Testis (tissue), 2 donors: ENCODE measurements at regions not wholly inside any gene's neighbourhood (a gene's known extent, or its start where the extent isn't known, plus 50 kb on each side); places are given as distances from the start of the nearest gene placed in this dataset.

Experiments
- DNase-seq: peaks from one replicate; pipeline ENCODE4 v3.0.0-alpha.2; 2019
- H3K27ac ChIP-seq, 2 donors: fragments of 200-600 bp; sonication (generic); one replicate each; pipeline ENCODE4 v1.5.1; 2019
- H3K27me3 ChIP-seq: fragments of 200-600 bp; sonication (generic); one replicate; pipeline ENCODE4 v1.5.1; 2019
- H3K36me3 ChIP-seq: fragments of 200-600 bp; sonication (generic); one replicate; pipeline ENCODE4 v1.5.1; 2017; ENCODE audit warnings: low read depth; ENCODE audit errors: missing control alignments
- H3K4me1 ChIP-seq: fragments of 200-600 bp; sonication (generic); one replicate; pipeline ENCODE4 v1.5.1; 2019
- H3K4me3 ChIP-seq, 2 donors: fragments of 200-600 bp; sonication (generic); one replicate each; pipeline ENCODE4 v1.5.1; 2017 to 2019
- H3K9me3 ChIP-seq: fragments of 200-600 bp; sonication (generic); one replicate; pipeline ENCODE4 v1.5.1; 2017
- POLR2A ChIP-seq: fragments of 450-650 bp; IDR thresholded peaks from one replicate; pipeline ENCODE4 v1.6.1; 2017; ENCODE audit warnings: antibody characterized with exemption, mild to moderate bottlenecking, moderate library complexity
- WGBS, 2 donors: methylation state at CpG; one replicate each; pipeline ENCODE4 v1.1.5; 2018; 5-methylcytosine and 5-hydroxymethylcytosine counted together
- intact Hi-C: fragments of 100-400 bp; cut with DNase I; formaldehyde crosslinking; loops from one replicate; pipeline ENCODE4 v1.15.1; 2023; ENCODE audit warnings: low total_unique reads
- TF ChIP-seq, protein P1 (sequence below), 3 experiments: fragments of 450-650 bp in 2 of 3; fragments of 200-600 bp in 1 of 3; sonication (generic) in 1 of 3; IDR thresholded peaks; one replicate each; pipeline ENCODE4 v1.5.1; 2016 to 2019; ENCODE audit warnings: antibody characterized with exemption in 3 of 3, mild to moderate bottlenecking in 2 of 3, moderate library complexity in 1 of 3

DNA sequence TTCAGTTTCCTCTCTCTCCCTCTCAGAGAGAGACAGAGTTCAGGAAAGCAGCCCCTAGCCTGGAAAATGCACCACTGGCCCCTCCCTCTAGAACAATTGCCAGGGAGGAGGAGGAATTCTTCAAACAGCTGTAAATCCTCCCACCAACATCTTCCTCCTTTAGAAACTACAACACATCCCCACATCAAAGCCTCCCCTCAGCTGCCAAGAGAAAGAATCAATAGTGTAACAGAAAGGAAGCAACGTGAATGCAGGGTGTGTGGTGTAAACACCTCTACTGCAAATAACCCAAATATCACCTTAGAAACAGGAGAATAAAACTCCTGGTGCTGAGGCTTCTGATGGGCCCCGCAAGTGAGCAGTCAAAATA is 249.9 kb upstream of the GATB start:
- WGBS, 2 donors, result 49 to 56% methylated on average over 2 of the region's 2 CpGs
- H3K4me1 ChIP-seq, result no peaks in the 10 kb centered on the region
- no peaks in the 10 kb centered on the region for H3K27me3 ChIP-seq
- DNase-seq, result no peak
- H3K4me3 ChIP-seq, result no peak overlapping the region
- TF ChIP-seq POLR2A, result no peak
- TF ChIP-seq, protein P1, sequence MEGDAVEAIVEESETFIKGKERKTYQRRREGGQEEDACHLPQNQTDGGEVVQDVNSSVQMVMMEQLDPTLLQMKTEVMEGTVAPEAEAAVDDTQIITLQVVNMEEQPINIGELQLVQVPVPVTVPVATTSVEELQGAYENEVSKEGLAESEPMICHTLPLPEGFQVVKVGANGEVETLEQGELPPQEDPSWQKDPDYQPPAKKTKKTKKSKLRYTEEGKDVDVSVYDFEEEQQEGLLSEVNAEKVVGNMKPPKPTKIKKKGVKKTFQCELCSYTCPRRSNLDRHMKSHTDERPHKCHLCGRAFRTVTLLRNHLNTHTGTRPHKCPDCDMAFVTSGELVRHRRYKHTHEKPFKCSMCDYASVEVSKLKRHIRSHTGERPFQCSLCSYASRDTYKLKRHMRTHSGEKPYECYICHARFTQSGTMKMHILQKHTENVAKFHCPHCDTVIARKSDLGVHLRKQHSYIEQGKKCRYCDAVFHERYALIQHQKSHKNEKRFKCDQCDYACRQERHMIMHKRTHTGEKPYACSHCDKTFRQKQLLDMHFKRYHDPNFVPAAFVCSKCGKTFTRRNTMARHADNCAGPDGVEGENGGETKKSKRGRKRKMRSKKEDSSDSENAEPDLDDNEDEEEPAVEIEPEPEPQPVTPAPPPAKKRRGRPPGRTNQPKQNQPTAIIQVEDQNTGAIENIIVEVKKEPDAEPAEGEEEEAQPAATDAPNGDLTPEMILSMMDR (IDR thresholded peaks at IDR 0.05), result no peak
- intact Hi-C loops, result no loop called here
- H3K36me3 ChIP-seq, result no peaks in the 10 kb centered on the region
- H3K27ac ChIP-seq, result no peak overlapping the region
- no peaks in the 10 kb centered on the region for H3K9me3 ChIP-seq

DNA sequence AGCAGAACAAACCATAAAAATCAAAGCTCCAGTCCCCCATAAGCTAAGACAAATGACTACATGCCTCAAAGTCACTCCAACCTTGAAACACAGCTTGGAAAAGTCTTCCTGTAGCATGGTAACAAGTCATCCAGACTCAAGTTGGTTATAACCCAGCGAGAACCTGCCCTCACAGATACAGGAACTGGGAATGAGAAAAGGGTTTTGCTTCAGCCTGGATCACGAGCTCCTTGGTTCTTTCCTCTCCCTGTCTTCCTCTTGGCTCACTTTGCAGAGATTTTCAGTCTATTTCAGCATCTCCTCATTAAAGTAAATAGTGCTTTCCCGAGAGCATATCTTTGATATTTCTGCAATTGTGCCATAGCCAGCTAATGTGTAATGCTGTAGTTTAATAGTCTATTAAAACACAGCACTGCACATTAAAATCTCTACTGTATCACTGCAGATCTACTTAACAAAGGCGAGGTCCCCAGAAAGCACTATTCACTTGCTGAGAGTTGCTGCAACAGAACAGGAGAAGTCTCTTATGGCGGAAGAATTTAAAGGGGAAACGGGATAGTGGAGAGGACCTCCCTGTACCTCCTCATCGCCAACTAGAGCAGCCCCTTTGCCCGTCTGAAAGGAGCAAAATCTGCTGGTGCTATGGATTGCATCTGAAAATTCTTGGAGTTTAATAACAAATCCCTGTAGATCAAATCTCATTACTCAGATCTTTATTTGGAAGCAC is 249.3 kb upstream of the GATB start:
- H3K4me1 ChIP-seq, result no peaks in the 10 kb centered on the region
- H3K9me3 ChIP-seq, result no peaks in the 10 kb centered on the region
- no peak for DNase-seq
- no peaks in the 10 kb centered on the region for H3K27me3 ChIP-seq
- no peak overlapping the region for H3K27ac ChIP-seq
- TF ChIP-seq POLR2A, result no peak
- TF ChIP-seq, protein P1 (IDR thresholded peaks at IDR 0.05), result no peak
- H3K4me3 ChIP-seq, result no peak overlapping the region
- intact Hi-C loops, result no loop called here
- H3K36me3 ChIP-seq, result no peaks in the 10 kb centered on the region
- WGBS, 2 donors, result 43 to 44% methylated on average over 8 of the region's 8 CpGs

DNA sequence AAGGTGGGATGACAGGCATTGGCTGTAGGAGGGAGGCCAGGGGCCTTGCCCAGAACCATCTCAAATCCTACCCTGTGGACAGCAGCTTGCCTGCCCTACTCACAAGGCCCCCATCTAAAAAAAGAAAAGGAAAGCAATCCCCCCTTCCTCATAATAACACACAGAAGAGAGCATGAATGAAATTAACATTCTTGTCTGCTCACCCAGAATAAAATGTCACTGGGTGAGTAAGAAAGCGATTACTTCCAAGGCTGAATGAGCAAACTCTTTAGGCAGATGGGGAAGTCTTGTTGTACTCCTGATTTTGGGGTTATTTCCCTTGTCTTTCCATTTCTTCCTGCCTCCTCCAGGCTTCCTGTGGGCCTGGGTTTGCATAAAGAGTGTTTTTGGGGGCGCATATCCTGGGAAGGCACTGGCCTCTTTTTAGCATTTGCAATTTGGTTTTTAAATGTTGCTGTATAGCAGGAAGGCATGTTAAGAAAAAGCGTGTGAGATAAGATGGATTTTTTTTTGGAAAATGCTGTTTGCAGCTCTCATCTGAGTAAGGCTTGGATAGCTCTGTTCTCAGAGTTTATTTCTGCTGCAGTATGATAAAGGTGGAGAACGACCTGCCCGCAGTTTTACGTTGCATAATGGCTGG is 248.3 kb upstream of the GATB start:
- Histone ChIP-seq H3K4me3 (no peak overlapping the region), H3K9me3 (no peaks in the 10 kb centered on the region), H3K36me3 (no peaks in the 10 kb centered on the region), H3K27me3 (no peaks in the 10 kb centered on the region), H3K27ac (no peak overlapping the region), H3K4me1 (no peaks in the 10 kb centered on the region)
- intact Hi-C loops, result no loop called here
- no peak for DNase-seq
- 71 to 72% methylated on average over 6 of the region's 6 CpGs for WGBS, 2 donors
- TF ChIP-seq, protein P1 (IDR thresholded peaks at IDR 0.05), result no peak
- TF ChIP-seq POLR2A, result no peak

DNA sequence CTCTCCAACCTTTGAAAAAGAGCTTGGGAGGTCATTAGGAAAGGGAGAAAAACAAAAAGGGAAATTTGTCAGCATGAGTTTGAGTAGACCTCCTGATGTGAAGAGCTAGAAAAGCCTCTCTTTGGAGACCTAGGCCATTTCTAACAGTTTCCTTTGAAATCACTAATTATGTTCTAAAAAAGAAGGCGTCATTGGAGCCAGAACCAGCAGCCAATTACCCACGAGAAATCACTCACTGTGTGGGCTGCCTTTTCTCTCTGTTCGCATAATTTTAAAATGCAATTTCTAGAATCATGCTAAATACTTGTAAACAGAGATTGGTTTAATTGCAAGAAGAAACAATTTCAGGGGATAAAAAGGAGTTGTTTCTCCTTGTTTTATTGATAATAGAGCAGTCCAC is 246.3 kb upstream of the GATB start:
- no peaks in the 10 kb centered on the region for H3K36me3 ChIP-seq
- H3K9me3 ChIP-seq, result no peaks in the 10 kb centered on the region
- H3K4me3 ChIP-seq, result no peak overlapping the region
- DNase-seq, result no peak
- no peaks in the 10 kb centered on the region for H3K27me3 ChIP-seq
- H3K4me1 ChIP-seq, result no peaks in the 10 kb centered on the region
- 89% methylated on average over 3 of the region's 3 CpGs for WGBS, 2 donors
- no peak overlapping the region for H3K27ac ChIP-seq
- intact Hi-C loops, result no loop called here
- TF ChIP-seq, protein P1 (IDR thresholded peaks at IDR 0.05), result no peak
- TF ChIP-seq POLR2A, result no peak

DNA sequence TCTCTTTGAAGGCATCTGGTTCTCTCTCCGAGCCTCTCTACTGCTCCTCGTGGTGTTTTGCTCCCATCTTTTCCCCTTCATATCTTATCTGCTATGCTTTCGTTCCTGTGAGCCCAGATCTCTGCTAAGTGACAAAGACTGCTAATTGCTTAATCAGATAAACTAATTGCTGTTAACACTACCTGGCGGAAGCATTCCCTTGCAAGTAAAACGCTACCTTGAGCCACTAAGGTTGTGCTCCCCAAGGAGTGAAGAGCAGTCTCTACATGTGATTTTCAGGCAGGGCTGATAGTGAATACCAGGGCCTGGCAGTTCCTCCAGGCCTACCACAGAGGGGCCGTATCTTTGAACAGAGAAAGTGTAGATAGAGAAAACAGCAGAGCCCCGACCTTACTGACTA is 244.0 kb upstream of the GATB start:
- Histone ChIP-seq H3K27me3 (no peaks in the 10 kb centered on the region), H3K4me1 (no peaks in the 10 kb centered on the region), H3K9me3 (no peaks in the 10 kb centered on the region), H3K27ac (no peak overlapping the region), H3K36me3 (no peaks in the 10 kb centered on the region), H3K4me3 (no peak overlapping the region)
- DNase-seq, result no peak
- 82 to 84% methylated on average over 7 of the region's 7 CpGs for WGBS, 2 donors
- TF ChIP-seq, protein P1 (IDR thresholded peaks at IDR 0.05), result no peak
- no peak for TF ChIP-seq POLR2A
- intact Hi-C loops, result no loop called here
